ENCODE measurements at regions not wholly inside any gene's neighbourhood (a gene's known extent, or its start where the extent isn't known, plus 50 kb on each side); places are given as distances from the start of the nearest gene placed in this dataset.
A peak's percentile ranks its signal among the peaks of the same experiment; 100 is the strongest.

DNA sequence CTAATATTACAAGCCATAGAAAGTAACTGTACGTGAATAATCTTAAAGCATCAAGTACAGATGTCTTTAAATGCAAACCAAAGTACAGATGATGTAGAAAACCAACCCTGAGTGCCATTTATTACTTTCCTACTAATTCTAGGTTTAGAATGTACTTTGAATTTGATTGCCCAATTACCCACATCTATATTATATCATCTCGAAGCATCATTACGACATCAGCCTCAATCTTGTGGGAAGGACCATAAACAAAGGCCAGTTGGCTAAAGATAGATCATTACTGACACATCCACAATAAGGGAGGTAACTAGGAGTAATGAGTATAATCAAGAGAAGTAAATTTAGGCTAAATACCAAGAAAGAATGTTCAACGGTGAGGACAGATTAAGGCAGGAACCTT lies 478.9 kb downstream of the BCAT1 start:
- no peaks in the 10 kb centered on the region for H3K9me3 ChIP-seq (ENCODE audit: control extremely low read depth in 1 of 5, control insufficient read depth in 4 of 5, insufficient read depth in 2 of 5, low read depth in 1 of 5, low read length in 4 of 5)
- ChIA-PET CTCF (interaction anchor here (1.2 to 1.9 kb wide), 2 partner anchors 25 to 309 kb away, joined by 3 to 4 read pairs; no protein-coding TSS in a partner anchor), POLR2A (no interaction called here)

DNA sequence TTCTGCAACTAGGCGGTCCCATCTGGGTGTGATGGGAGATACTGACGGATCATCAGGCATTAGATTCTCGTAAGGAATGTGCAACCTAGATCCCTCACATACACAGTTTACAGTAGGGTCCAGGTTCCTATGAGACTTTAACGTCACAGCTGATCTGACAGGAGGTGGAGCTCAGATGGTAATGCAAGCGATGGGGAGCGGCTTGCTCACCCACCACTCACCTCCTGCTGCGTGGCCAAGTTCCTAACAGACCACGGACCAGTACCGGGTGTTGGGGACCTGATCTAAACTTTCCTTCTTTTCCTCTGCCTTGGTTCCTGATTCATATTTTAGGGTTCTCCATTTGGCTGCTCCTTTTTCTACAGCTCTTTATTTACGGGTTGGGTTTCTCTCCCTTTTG lies 479.8 kb downstream of the BCAT1 start:
- no peaks in the 10 kb centered on the region for H3K9me3 ChIP-seq (ENCODE audit: control extremely low read depth in 1 of 5, control insufficient read depth in 4 of 5, insufficient read depth in 2 of 5, low read depth in 1 of 5, low read length in 4 of 5)
- no peaks in the 10 kb centered on the region for H3K36me3 ChIP-seq (ENCODE audit: control insufficient read depth in 4 of 4, insufficient read depth in 4 of 4, low read length in 3 of 4)
- CTCF ChIA-PET = interaction anchor here (1.2 to 1.9 kb wide), 2 partner anchors 24 to 310 kb away, joined by 3 to 4 read pairs; no protein-coding TSS in a partner anchor
- no peak overlapping the region for H3K27ac ChIP-seq (ENCODE audit: insufficient read depth in 1 of 2, low read depth in 1 of 2, low read length in 2 of 2, poor library complexity in 1 of 2, severe bottlenecking in 2 of 2)
- H3K4me3 ChIP-seq (ENCODE audit: control insufficient read depth in 1 of 7, extremely low read depth in 1 of 7, insufficient read depth in 4 of 7, low read depth in 2 of 7, low read length in 6 of 7) = no peak overlapping the region
- no peak for DNase-seq
- WGBS (ENCODE audit: insufficient coverage) = over 99% methylated on average over 8 of the region's 10 CpGs
- no peaks in the 10 kb centered on the region for H3K27me3 ChIP-seq (replicated peaks in 2 of 5; ENCODE audit: control insufficient read depth in 4 of 5, insufficient read depth in 5 of 5, low read length in 4 of 5)
- POLR2A ChIA-PET = no interaction called here
- H3K4me1 ChIP-seq (ENCODE audit: control extremely low read depth in 1 of 4, control insufficient read depth in 4 of 4, insufficient read depth in 4 of 4, low read length in 3 of 4) = peaks cover 0 to 9% (median 5%) of the 10 kb centered on the region in 4 experiments

More for the DNA sequence above, 478.9 kb downstream of the BCAT1 start:
- no peaks in the 10 kb centered on the region for H3K27me3 ChIP-seq (replicated peaks in 2 of 5; ENCODE audit: control insufficient read depth in 4 of 5, insufficient read depth in 5 of 5, low read length in 4 of 5)
- WGBS (ENCODE audit: insufficient coverage) = 80% methylated on average over 1 of the region's 4 CpGs
- H3K4me3 ChIP-seq (ENCODE audit: control insufficient read depth in 1 of 7, extremely low read depth in 1 of 7, insufficient read depth in 4 of 7, low read depth in 2 of 7, low read length in 6 of 7) = no peak overlapping the region
- H3K4me1 ChIP-seq (ENCODE audit: control extremely low read depth in 1 of 4, control insufficient read depth in 4 of 4, insufficient read depth in 4 of 4, low read length in 3 of 4) = peaks cover 0 to 9% (median 5%) of the 10 kb centered on the region in 4 experiments
- no peaks in the 10 kb centered on the region for H3K36me3 ChIP-seq (ENCODE audit: control insufficient read depth in 4 of 4, insufficient read depth in 4 of 4, low read length in 3 of 4)
- no peak overlapping the region for H3K27ac ChIP-seq (ENCODE audit: insufficient read depth in 1 of 2, low read depth in 1 of 2, low read length in 2 of 2, poor library complexity in 1 of 2, severe bottlenecking in 2 of 2)
- no peak for DNase-seq

DNA sequence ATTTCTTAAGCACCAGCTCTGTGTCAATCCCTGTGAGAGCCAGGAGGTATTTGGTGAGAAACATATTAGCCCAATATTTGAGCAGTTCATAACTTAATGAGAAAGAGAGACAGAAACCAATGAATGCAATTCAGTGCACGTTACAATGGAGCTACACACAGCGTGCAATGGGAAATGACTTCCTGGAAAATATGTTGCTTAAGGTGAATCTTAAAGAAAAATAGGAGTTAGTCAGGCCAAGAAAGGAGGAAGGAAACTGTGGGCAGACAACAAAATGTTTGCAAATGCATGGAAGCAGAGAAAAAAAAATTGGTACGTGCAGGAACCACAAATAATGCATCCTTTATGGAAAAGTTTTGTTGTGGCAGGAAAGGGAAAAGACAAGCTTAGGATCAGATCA lies 481.7 kb downstream of the BCAT1 start:
- H3K4me1 ChIP-seq (ENCODE audit: control extremely low read depth in 1 of 4, control insufficient read depth in 4 of 4, insufficient read depth in 4 of 4, low read length in 3 of 4) = peaks cover 3 to 23% (median 5%) of the 10 kb centered on the region in 4 experiments
- H3K36me3 ChIP-seq (ENCODE audit: control insufficient read depth in 4 of 4, insufficient read depth in 4 of 4, low read length in 3 of 4) = no peaks in the 10 kb centered on the region
- peak in 1 of 3 donors; percentile 7 for DNase-seq
- WGBS (ENCODE audit: insufficient coverage) = 8% methylated on average over 3 of the region's 3 CpGs
- CTCF ChIA-PET = interaction anchor here (1.1 kb wide), 1 partner anchor 12 kb away, joined by 3 read pairs; no protein-coding TSS in a partner anchor
- H3K4me3 ChIP-seq (ENCODE audit: control insufficient read depth in 1 of 7, extremely low read depth in 1 of 7, insufficient read depth in 4 of 7, low read depth in 2 of 7, low read length in 6 of 7) = no peak overlapping the region
- H3K27me3 ChIP-seq (replicated peaks in 2 of 5; ENCODE audit: control insufficient read depth in 4 of 5, insufficient read depth in 5 of 5, low read length in 4 of 5) = no peaks in the 10 kb centered on the region
- POLR2A ChIA-PET = interaction anchor here (0.6 kb wide), 1 partner anchor 246 kb away, joined by 4 read pairs; no protein-coding TSS in a partner anchor
- H3K27ac ChIP-seq (ENCODE audit: insufficient read depth in 1 of 2, low read depth in 1 of 2, low read length in 2 of 2, poor library complexity in 1 of 2, severe bottlenecking in 2 of 2) = no peak overlapping the region
- H3K9me3 ChIP-seq (ENCODE audit: control extremely low read depth in 1 of 5, control insufficient read depth in 4 of 5, insufficient read depth in 2 of 5, low read depth in 1 of 5, low read length in 4 of 5) = no peaks in the 10 kb centered on the region

DNA sequence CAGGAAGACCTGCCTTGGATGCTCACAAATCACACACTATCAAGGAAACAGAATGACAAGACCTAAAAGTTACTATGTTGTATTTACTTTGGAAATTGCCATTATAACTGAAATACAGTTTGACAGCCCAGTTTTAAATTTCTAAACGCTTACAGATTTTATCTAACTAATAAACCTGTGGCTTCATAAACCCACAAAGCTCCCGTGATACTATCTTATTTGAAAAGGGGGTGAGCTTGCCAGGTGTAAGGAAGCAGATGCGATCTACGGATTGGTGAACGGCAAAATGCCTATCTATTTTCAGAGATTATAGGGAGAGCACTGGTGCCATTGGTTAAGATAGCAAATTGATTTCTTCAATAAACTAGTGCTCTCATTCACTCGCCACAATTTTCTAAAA lies 485.5 kb downstream of the BCAT1 start:
- H3K4me1 ChIP-seq (ENCODE audit: control extremely low read depth in 1 of 4, control insufficient read depth in 4 of 4, insufficient read depth in 4 of 4, low read length in 3 of 4) = peaks cover 3 to 23% (median 5%) of the 10 kb centered on the region in 4 experiments
- no peaks in the 10 kb centered on the region for H3K36me3 ChIP-seq (ENCODE audit: control insufficient read depth in 4 of 4, insufficient read depth in 4 of 4, low read length in 3 of 4)
- CTCF ChIA-PET = interaction anchor here (2.1 kb wide), 1 partner anchor 10 kb away, joined by 5 read pairs; no protein-coding TSS in a partner anchor
- no peak overlapping the region for H3K27ac ChIP-seq (ENCODE audit: insufficient read depth in 1 of 2, low read depth in 1 of 2, low read length in 2 of 2, poor library complexity in 1 of 2, severe bottlenecking in 2 of 2)
- H3K4me3 ChIP-seq (ENCODE audit: control insufficient read depth in 1 of 7, extremely low read depth in 1 of 7, insufficient read depth in 4 of 7, low read depth in 2 of 7, low read length in 6 of 7) = peak overlapping the region in 2 of 7 experiments; percentile 37 to 47
- H3K27me3 ChIP-seq (replicated peaks in 2 of 5; ENCODE audit: control insufficient read depth in 4 of 5, insufficient read depth in 5 of 5, low read length in 4 of 5) = no peaks in the 10 kb centered on the region
- POLR2A ChIA-PET = interaction anchor here (0.6 kb wide), 1 partner anchor 939 kb away, joined by 3 read pairs; no protein-coding TSS in a partner anchor
- WGBS (ENCODE audit: insufficient coverage) = 57% methylated on average over 1 of the region's 6 CpGs
- H3K9me3 ChIP-seq (ENCODE audit: control extremely low read depth in 1 of 5, control insufficient read depth in 4 of 5, insufficient read depth in 2 of 5, low read depth in 1 of 5, low read length in 4 of 5) = no peaks in the 10 kb centered on the region
- DNase-seq = peak in 2 of 3 donors; percentile 54 to 74

DNA sequence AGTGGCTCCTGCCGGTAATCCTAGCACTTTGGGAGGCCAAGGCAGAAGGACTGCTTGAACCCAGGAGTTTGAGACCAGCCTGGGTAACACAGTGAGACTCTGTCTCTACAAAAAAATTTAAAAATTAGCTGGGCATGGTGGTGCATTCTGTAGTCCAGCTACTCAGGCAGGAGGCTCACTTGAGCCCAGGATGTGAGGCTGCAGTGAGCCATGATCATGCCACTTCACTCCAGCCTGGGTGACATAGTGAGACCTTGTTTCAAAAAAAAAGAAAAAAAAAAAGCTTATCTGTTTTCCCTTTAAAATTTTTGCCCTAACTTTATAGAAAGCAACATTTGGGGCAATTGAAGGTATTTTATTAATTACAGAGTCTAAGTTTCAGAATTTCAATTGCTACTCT lies 486.0 kb downstream of the BCAT1 start:
- peaks cover 3 to 23% (median 5%) of the 10 kb centered on the region in 4 experiments for H3K4me1 ChIP-seq (ENCODE audit: control extremely low read depth in 1 of 4, control insufficient read depth in 4 of 4, insufficient read depth in 4 of 4, low read length in 3 of 4)
- WGBS (ENCODE audit: insufficient coverage) = 100% methylated on average over 1 of the region's 1 CpG
- no peak for DNase-seq
- no peaks in the 10 kb centered on the region for H3K36me3 ChIP-seq (ENCODE audit: control insufficient read depth in 4 of 4, insufficient read depth in 4 of 4, low read length in 3 of 4)
- ChIA-PET POLR2A (interaction anchor here (0.6 kb wide), 1 partner anchor 939 kb away, joined by 3 read pairs; no protein-coding TSS in a partner anchor), CTCF (interaction anchor here (1.3 to 2.1 kb wide), 2 partner anchors 9 to 19 kb away, joined by 3 to 5 read pairs; no protein-coding TSS in a partner anchor)
- H3K27ac ChIP-seq (ENCODE audit: insufficient read depth in 1 of 2, low read depth in 1 of 2, low read length in 2 of 2, poor library complexity in 1 of 2, severe bottlenecking in 2 of 2) = no peak overlapping the region
- no peaks in the 10 kb centered on the region for H3K9me3 ChIP-seq (ENCODE audit: control extremely low read depth in 1 of 5, control insufficient read depth in 4 of 5, insufficient read depth in 2 of 5, low read depth in 1 of 5, low read length in 4 of 5)
- peak overlapping the region in 2 of 7 experiments; percentile 37 to 47 for H3K4me3 ChIP-seq (ENCODE audit: control insufficient read depth in 1 of 7, extremely low read depth in 1 of 7, insufficient read depth in 4 of 7, low read depth in 2 of 7, low read length in 6 of 7)
- no peaks in the 10 kb centered on the region for H3K27me3 ChIP-seq (replicated peaks in 2 of 5; ENCODE audit: control insufficient read depth in 4 of 5, insufficient read depth in 5 of 5, low read length in 4 of 5)

DNA sequence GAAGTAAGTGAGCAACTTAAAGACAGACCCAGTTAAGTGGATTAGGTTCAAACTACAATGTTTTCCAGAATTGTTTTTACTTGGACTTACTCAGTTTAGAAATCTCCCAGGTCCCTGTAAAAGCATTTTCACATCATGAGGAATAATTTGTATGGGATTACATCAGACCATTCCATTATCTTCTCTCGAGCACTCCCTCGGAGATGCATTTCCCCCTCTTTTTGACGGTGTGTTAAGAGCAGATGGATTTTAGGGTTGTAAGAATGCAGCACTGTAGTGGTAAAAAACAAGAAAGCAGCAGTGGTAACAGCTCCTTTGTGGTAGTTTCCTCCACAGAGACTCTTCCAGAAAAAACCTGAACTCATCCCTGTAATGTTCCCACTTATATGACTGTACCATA lies 488.4 kb downstream of the BCAT1 start:
- H3K27ac ChIP-seq (ENCODE audit: insufficient read depth in 1 of 2, low read depth in 1 of 2, low read length in 2 of 2, poor library complexity in 1 of 2, severe bottlenecking in 2 of 2) = no peak overlapping the region
- no peaks in the 10 kb centered on the region for H3K9me3 ChIP-seq (ENCODE audit: control extremely low read depth in 1 of 5, control insufficient read depth in 4 of 5, insufficient read depth in 2 of 5, low read depth in 1 of 5, low read length in 4 of 5)
- H3K4me3 ChIP-seq (ENCODE audit: control insufficient read depth in 1 of 7, extremely low read depth in 1 of 7, insufficient read depth in 4 of 7, low read depth in 2 of 7, low read length in 6 of 7) = no peak overlapping the region
- ChIA-PET POLR2A (no interaction called here), CTCF (no interaction called here)
- 100% methylated on average over 2 of the region's 3 CpGs for WGBS (ENCODE audit: insufficient coverage)
- DNase-seq = no peak
- H3K36me3 ChIP-seq (ENCODE audit: control insufficient read depth in 4 of 4, insufficient read depth in 4 of 4, low read length in 3 of 4) = no peaks in the 10 kb centered on the region
- no peaks in the 10 kb centered on the region for H3K27me3 ChIP-seq (replicated peaks in 2 of 5; ENCODE audit: control insufficient read depth in 4 of 5, insufficient read depth in 5 of 5, low read length in 4 of 5)
- peaks cover 0 to 14% (median 2%) of the 10 kb centered on the region in 4 experiments for H3K4me1 ChIP-seq (ENCODE audit: control extremely low read depth in 1 of 4, control insufficient read depth in 4 of 4, insufficient read depth in 4 of 4, low read length in 3 of 4)

DNA sequence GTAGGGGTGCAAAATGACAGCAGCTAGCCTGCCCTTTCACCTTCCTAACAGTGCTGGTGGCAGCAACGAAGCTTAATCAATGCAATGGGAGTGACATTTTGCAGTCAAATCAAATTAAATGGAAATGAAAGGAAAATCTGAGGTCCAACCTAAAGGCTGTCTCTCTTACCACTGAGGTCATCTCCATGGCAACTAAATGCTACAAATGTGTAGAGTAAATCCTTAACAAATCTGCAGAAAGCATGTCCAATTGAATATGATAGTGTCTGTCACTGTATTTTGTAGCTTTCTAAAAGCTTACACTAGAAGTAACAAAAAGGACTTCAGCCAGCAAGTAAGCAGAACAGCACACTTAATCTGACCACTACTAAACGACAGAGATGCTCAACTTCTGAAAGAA lies 488.8 kb downstream of the BCAT1 start:
- H3K4me1 ChIP-seq (ENCODE audit: control extremely low read depth in 1 of 4, control insufficient read depth in 4 of 4, insufficient read depth in 4 of 4, low read length in 3 of 4) = peaks cover 0 to 14% (median 2%) of the 10 kb centered on the region in 4 experiments
- H3K4me3 ChIP-seq (ENCODE audit: control insufficient read depth in 1 of 7, extremely low read depth in 1 of 7, insufficient read depth in 4 of 7, low read depth in 2 of 7, low read length in 6 of 7) = no peak overlapping the region
- CTCF ChIA-PET = no interaction called here
- 90% methylated on average over 1 of the region's 2 CpGs for WGBS (ENCODE audit: insufficient coverage)
- H3K27ac ChIP-seq (ENCODE audit: insufficient read depth in 1 of 2, low read depth in 1 of 2, low read length in 2 of 2, poor library complexity in 1 of 2, severe bottlenecking in 2 of 2) = no peak overlapping the region
- no peak for DNase-seq
- H3K36me3 ChIP-seq (ENCODE audit: control insufficient read depth in 4 of 4, insufficient read depth in 4 of 4, low read length in 3 of 4) = no peaks in the 10 kb centered on the region
- H3K27me3 ChIP-seq (replicated peaks in 2 of 5; ENCODE audit: control insufficient read depth in 4 of 5, insufficient read depth in 5 of 5, low read length in 4 of 5) = no peaks in the 10 kb centered on the region
- no peaks in the 10 kb centered on the region for H3K9me3 ChIP-seq (ENCODE audit: control extremely low read depth in 1 of 5, control insufficient read depth in 4 of 5, insufficient read depth in 2 of 5, low read depth in 1 of 5, low read length in 4 of 5)
- POLR2A ChIA-PET = no interaction called here
